ENCODE measurements at regions not wholly inside any gene's neighbourhood (a gene's known extent, or its start where the extent isn't known, plus 50 kb on each side); places are given as distances from the start of the nearest gene placed in this dataset.

DNA sequence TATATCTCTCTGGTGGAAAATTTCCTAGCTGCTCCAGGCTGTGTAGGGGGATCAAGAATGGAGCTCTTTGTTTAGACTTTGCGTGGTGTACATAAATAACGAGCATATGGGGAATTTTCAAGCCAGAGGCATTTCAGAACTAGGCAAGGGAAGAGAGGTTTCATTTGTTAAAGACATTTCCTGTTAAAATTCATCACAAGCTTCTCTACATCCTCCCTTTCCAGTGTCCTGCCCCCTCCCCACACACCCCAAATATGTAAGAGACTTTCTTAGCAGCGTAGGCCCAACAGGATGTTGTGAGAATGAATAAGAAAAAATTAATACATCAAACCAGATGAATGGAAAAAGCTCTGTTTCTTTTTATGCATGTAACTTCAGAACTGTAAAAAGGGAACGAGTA is 150.3 kb downstream of the GPBP1 start:
- TF ChIP-seq POLR2A (IDR thresholded peaks at IDR 0.05) (no peak), POLR2AphosphoS5 (IDR thresholded peaks at IDR 0.05) (no peak)
- TF ChIP-seq, protein P1, sequence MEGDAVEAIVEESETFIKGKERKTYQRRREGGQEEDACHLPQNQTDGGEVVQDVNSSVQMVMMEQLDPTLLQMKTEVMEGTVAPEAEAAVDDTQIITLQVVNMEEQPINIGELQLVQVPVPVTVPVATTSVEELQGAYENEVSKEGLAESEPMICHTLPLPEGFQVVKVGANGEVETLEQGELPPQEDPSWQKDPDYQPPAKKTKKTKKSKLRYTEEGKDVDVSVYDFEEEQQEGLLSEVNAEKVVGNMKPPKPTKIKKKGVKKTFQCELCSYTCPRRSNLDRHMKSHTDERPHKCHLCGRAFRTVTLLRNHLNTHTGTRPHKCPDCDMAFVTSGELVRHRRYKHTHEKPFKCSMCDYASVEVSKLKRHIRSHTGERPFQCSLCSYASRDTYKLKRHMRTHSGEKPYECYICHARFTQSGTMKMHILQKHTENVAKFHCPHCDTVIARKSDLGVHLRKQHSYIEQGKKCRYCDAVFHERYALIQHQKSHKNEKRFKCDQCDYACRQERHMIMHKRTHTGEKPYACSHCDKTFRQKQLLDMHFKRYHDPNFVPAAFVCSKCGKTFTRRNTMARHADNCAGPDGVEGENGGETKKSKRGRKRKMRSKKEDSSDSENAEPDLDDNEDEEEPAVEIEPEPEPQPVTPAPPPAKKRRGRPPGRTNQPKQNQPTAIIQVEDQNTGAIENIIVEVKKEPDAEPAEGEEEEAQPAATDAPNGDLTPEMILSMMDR (IDR thresholded peaks at IDR 0.05), result no peak
